Subcutaneous abdominal adipose tissue (tissue), 5 donors: ENCODE measurements at regions not wholly inside any gene's neighbourhood (a gene's known extent, or its start where the extent isn't known, plus 50 kb on each side); places are given as distances from the start of the nearest gene placed in this dataset.

Source experiments
- H3K27ac ChIP-seq: one replicate; pipeline ENCODE4 v1.7.0; 2013; ENCODE audit warnings: low read depth, mild to moderate bottlenecking, inconsistent platforms, low read length, moderate library complexity
- H3K27me3 ChIP-seq, 5 donors: one replicate each; pipeline ENCODE4 v1.7.0; 2013; ENCODE audit warnings: low read length in 5 of 5, inconsistent platforms in 1 of 5; ENCODE audit not compliant: control insufficient read depth in 5 of 5, insufficient read depth in 4 of 5
- H3K36me3 ChIP-seq, 5 donors: one replicate each; pipeline ENCODE4 v1.7.0; 2013; ENCODE audit warnings: low read length in 5 of 5; ENCODE audit not compliant: control insufficient read depth in 5 of 5, insufficient read depth in 5 of 5
- H3K4me1 ChIP-seq, 5 donors: one replicate each; pipeline ENCODE4 v1.7.0; 2013; ENCODE audit warnings: low read length in 5 of 5, mild to moderate bottlenecking in 3 of 5, moderate library complexity in 1 of 5; ENCODE audit not compliant: control insufficient read depth in 5 of 5, insufficient read depth in 5 of 5
- H3K4me3 ChIP-seq, 5 donors: one replicate each; pipeline ENCODE4 v1.7.0; 2013; ENCODE audit warnings: low read length in 5 of 5, low read depth in 1 of 5
- H3K9ac ChIP-seq, 5 donors: one replicate each; pipeline ENCODE4 v1.7.0; 2013; ENCODE audit warnings: low read length in 5 of 5, mild to moderate bottlenecking in 4 of 5, moderate library complexity in 3 of 5
- H3K9me3 ChIP-seq, 5 donors: one replicate each; pipeline ENCODE4 v1.7.0; 2013; ENCODE audit warnings: low read length in 5 of 5; ENCODE audit not compliant: control insufficient read depth in 5 of 5
- donor health status: healthy.
- donor health status: healthy.
- donor health status: healthy.
- donor health status: healthy.
- donor health status: healthy.

GRCh38 chr2:180146114-180146513, 139.0 kb upstream of the CWC22 start:
- Histone ChIP-seq H3K4me1 (no peaks in the 10 kb centered on the region), H3K27me3 (no peaks in the 10 kb centered on the region), H3K36me3 (no peaks in the 10 kb centered on the region), H3K4me3 (no peak overlapping the region), H3K27ac (no peak overlapping the region), H3K9me3 (no peaks in the 10 kb centered on the region), H3K9ac (no peak overlapping the region)

DNA sequence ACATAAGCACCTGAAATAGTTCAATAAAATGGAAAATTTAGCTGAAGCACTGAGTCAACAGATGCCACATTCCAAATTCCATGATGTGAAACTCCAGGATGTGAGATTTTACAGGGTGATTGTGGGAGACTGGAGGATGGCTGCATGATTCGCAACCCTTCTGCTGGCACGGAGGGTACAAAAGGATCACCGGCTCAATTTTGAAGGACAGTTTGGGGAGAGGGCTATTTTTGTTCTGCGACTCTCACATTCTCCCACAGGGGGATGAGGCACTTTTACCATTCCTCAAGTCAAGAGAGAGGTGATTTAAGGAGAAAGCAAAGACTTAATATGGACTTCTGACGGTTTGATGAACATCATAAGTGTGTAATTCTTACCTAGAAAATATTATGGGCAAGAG, 138.1 kb upstream of the CWC22 start:
- Histone ChIP-seq H3K9ac (no peak overlapping the region), H3K9me3 (no peaks in the 10 kb centered on the region), H3K27ac (no peak overlapping the region), H3K27me3 (no peaks in the 10 kb centered on the region), H3K36me3 (no peaks in the 10 kb centered on the region), H3K4me3 (no peak overlapping the region), H3K4me1 (no peaks in the 10 kb centered on the region)

DNA sequence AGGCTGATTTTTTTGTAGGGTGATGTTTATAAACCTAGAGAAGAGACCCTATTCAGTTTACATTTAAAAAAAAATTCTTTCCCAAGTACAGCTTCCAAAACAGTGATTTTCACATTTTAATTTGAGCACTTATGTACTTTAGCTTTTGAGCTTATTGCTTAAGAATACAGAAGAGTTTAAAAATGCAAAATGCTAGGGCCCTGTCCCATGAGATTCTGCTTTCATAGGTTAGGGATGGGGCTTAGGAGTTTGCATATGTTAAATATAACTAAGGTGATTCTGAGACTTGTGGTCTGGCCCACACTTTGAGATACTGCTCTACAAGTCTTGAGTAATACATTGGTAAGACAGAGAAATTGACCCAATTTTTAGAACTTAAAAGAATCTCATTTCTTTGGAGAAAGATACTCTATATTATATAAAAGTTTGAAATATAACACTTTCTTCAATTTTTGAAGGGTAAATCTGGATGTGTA, 137.3 kb upstream of the CWC22 start:
- H3K9me3 ChIP-seq: no peaks in the 10 kb centered on the region
- H3K36me3 ChIP-seq: no peaks in the 10 kb centered on the region
- no peak overlapping the region for H3K4me3 ChIP-seq
- no peak overlapping the region for H3K27ac ChIP-seq
- no peak overlapping the region for H3K9ac ChIP-seq
- no peaks in the 10 kb centered on the region for H3K27me3 ChIP-seq
- H3K4me1 ChIP-seq: no peaks in the 10 kb centered on the region

GRCh38 chr2:180143633-180144337, 136.7 kb upstream of the CWC22 start:
- Histone ChIP-seq H3K36me3 (no peaks in the 10 kb centered on the region), H3K9me3 (no peaks in the 10 kb centered on the region), H3K4me1 (no peaks in the 10 kb centered on the region), H3K9ac (no peak overlapping the region), H3K27me3 (no peaks in the 10 kb centered on the region), H3K4me3 (no peak overlapping the region), H3K27ac (no peak overlapping the region)

- Histone ChIP-seq H3K9ac (no peak overlapping the region), H3K27ac (no peak overlapping the region), H3K36me3 (no peaks in the 10 kb centered on the region)
Observed at GRCh38 chr2:180141600-180141999, 134.5 kb upstream of the CWC22 start.

DNA sequence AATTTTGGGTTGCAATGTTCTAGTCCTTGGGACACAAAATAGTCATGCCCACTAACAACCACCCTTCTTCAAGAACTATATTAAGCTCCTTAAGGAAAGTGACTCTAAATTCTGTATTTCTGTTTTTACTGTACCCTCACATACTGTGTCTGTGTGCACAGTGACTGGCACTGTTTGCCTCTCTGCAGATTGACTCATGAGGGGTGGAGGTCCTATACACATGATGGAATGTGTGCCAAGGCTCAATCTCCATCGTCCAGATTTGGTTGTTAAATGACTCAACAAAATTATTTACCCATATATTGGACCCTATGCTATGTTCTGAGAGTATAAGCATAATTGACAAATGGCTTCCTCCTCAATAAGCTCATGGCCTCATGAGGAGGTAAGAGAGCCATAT, 126.6 kb upstream of the CWC22 start:
- H3K9ac ChIP-seq: no peak overlapping the region
- no peaks in the 10 kb centered on the region for H3K36me3 ChIP-seq
- H3K27ac ChIP-seq: no peak overlapping the region
- H3K27me3 ChIP-seq: no peaks in the 10 kb centered on the region
- H3K9me3 ChIP-seq: no peaks in the 10 kb centered on the region
- no peak overlapping the region for H3K4me3 ChIP-seq
- H3K4me1 ChIP-seq: no peaks in the 10 kb centered on the region

More at GRCh38 chr2:180141600-180141999, 134.5 kb upstream of the CWC22 start:
- H3K4me3 ChIP-seq: no peak overlapping the region
- no peaks in the 10 kb centered on the region for H3K4me1 ChIP-seq
- H3K27me3 ChIP-seq: no peaks in the 10 kb centered on the region
- H3K9me3 ChIP-seq: no peaks in the 10 kb centered on the region

DNA sequence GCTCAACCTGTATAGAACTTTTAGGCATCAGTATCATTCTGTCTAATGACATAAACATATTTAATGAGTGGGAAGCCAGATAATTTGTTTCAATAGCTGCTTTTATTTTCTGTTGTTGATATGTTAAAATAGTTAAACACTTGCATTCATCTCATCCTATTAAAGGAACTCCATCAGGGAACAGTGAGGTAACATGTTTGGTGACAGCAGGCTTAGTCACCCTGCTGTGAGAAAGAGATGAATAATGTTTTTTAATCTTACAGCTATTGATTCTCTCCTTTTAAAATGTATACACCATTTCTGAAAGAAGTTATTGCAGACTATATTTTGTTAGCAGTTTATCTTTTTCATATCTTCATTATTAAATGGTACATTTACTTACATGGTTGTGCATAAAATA, 123.3 kb upstream of the CWC22 start:
- Histone ChIP-seq H3K36me3 (no peaks in the 10 kb centered on the region), H3K9me3 (no peaks in the 10 kb centered on the region), H3K27me3 (no peaks in the 10 kb centered on the region), H3K9ac (no peak overlapping the region), H3K4me1 (peaks cover 0 to 5% (median 5%) of the 10 kb centered on the region in 5 donors), H3K27ac (no peak overlapping the region), H3K4me3 (no peak overlapping the region)

GRCh38 chr2:180128861-180129260, 121.8 kb upstream of the CWC22 start:
- Histone ChIP-seq H3K36me3 (no peaks in the 10 kb centered on the region), H3K9me3 (no peaks in the 10 kb centered on the region), H3K27me3 (no peaks in the 10 kb centered on the region)

DNA sequence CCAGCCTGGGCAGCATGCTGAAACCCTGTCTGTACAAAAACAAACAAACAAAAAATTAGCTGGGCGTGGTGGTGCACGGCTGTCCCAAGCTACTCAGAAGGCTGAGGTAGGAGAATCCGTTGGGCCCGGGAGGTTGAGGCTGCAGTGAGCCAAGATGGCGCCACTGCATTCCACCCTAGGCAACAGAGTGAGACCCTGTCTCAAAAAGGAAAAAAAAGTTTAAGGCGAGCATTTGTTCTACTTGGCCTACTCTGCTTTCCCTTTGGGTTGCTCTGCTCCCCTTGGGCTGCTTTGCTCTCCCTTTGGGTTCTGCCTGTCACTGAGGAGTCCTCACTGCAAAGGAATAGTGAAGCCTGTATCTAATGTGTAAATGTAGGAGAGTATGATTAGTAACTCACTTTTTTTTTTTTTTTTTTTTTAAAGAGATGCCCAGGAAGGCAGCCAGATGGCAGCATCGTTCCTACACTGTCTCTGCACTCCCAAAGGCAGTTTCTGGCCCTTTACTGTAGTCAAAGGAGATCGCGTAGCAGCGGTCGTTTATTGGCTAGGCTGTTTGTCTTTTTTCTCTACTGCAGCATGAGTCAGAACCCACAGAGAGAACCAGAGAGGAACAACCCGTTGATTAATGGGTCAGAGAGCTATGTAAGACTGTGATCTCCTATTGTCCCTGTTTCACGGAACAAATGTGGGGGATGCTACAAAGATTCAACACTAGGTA, 118.3 kb upstream of the CWC22 start:
- H3K27me3 ChIP-seq: no peaks in the 10 kb centered on the region
- peaks cover 0 to 8% (median 5%) of the 10 kb centered on the region in 5 donors for H3K4me1 ChIP-seq
- H3K9ac ChIP-seq: no peak overlapping the region
- no peaks in the 10 kb centered on the region for H3K9me3 ChIP-seq
- H3K36me3 ChIP-seq: no peaks in the 10 kb centered on the region
- no peak overlapping the region for H3K27ac ChIP-seq
- no peak overlapping the region for H3K4me3 ChIP-seq

More at GRCh38 chr2:180128861-180129260, 121.8 kb upstream of the CWC22 start:
- Histone ChIP-seq H3K9ac (no peak overlapping the region), H3K4me3 (no peak overlapping the region), H3K4me1 (peaks cover 0 to 8% (median 5%) of the 10 kb centered on the region in 5 donors), H3K27ac (no peak overlapping the region)
